ENCODE measurements at regions not wholly inside any gene's neighbourhood (a gene's known extent, or its start where the extent isn't known, plus 50 kb on each side); places are given as distances from the start of the nearest gene placed in this dataset.

GRCh38 chr1:96998466-96998865, 276.9 kb downstream of the PTBP2 start:
- 95% methylated on average over 3 of the region's 3 CpGs for WGBS, 2 donors
- TF ChIP-seq CTCF (IDR thresholded peaks at IDR 0.05) (no peak), POLR2A (IDR thresholded peaks at IDR 0.05) (no peak)
- intact Hi-C loops (cut with DNase I; ENCODE audit: low total_unique reads), result no loop called here
- no peak overlapping the region for H3K4me3 ChIP-seq (ENCODE audit: low read depth, poor library complexity, severe bottlenecking)
- no peak for DNase-seq (ENCODE audit: low spot score in 2 of 2)

- intact Hi-C loops (cut with DNase I; ENCODE audit: low total_unique reads), result no loop called here
- no peak for TF ChIP-seq POLR2A (IDR thresholded peaks at IDR 0.05)
- TF ChIP-seq CTCF (IDR thresholded peaks at IDR 0.05), result no peak
- no peak for DNase-seq (ENCODE audit: low spot score in 2 of 2)
- WGBS, 2 donors, result 93 to 96% methylated on average over 2 of the region's 2 CpGs
- H3K4me3 ChIP-seq (ENCODE audit: low read depth, poor library complexity, severe bottlenecking), result no peak overlapping the region
Observed at GRCh38 chr1:96999191-96999590, 277.6 kb downstream of the PTBP2 start.

GRCh38 chr1:97004054-97004453, 282.5 kb downstream of the PTBP2 start:
- H3K4me3 ChIP-seq (ENCODE audit: low read depth, poor library complexity, severe bottlenecking), result no peak overlapping the region
- 35 to 81% methylated on average over 2 of the region's 2 CpGs for WGBS, 2 donors
- TF ChIP-seq CTCF (IDR thresholded peaks at IDR 0.05) (no peak), POLR2A (IDR thresholded peaks at IDR 0.05) (no peak)
- intact Hi-C loops (cut with DNase I; ENCODE audit: low total_unique reads), result no loop called here
- no peak for DNase-seq (ENCODE audit: low spot score in 2 of 2)

- no peak for TF ChIP-seq CTCF (IDR thresholded peaks at IDR 0.05)
- no peak for TF ChIP-seq POLR2A (IDR thresholded peaks at IDR 0.05)
- DNase-seq (ENCODE audit: low spot score in 2 of 2), result no peak
- intact Hi-C loops (cut with DNase I; ENCODE audit: low total_unique reads), result no loop called here
- H3K4me3 ChIP-seq (ENCODE audit: low read depth, poor library complexity, severe bottlenecking), result no peak overlapping the region
- WGBS, 2 donors, result 94 to 99% methylated on average over 4 of the region's 4 CpGs
Observed at GRCh38 chr1:97004743-97005142, 283.2 kb downstream of the PTBP2 start.

- H3K4me3 ChIP-seq (ENCODE audit: low read depth, poor library complexity, severe bottlenecking), result no peak overlapping the region
- intact Hi-C loops (cut with DNase I; ENCODE audit: low total_unique reads), result no loop called here
- no peak for TF ChIP-seq CTCF (IDR thresholded peaks at IDR 0.05)
- no peak for TF ChIP-seq POLR2A (IDR thresholded peaks at IDR 0.05)
- no peak for DNase-seq (ENCODE audit: low spot score in 2 of 2)
- WGBS, 2 donors, result 64 to 68% methylated on average over 7 of the region's 7 CpGs
Observed at GRCh38 chr1:97006044-97006661, 284.6 kb downstream of the PTBP2 start.
